B cell (primary cell): ENCODE measurements at regions not wholly inside any gene's neighbourhood (a gene's known extent, or its start where the extent isn't known, plus 50 kb on each side); places are given as distances from the start of the nearest gene placed in this dataset.

Source experiments
- ATAC-seq: fragments of 200-7000 bp; cut with Tn5 transposase; one replicate; pipeline ENCODE4 v1.10.0; 2021; ENCODE audit warnings: low read depth, mild to moderate bottlenecking, moderate number of reproducible peaks, moderate library complexity
- CTCF ChIA-PET: fragments of 350-600 bp; sonication (Branson Sonifier 250); formaldehyde crosslinking; loops from one replicate; lab custom pipeline; 2021; ENCODE audit warnings: antibody characterized with exemption, inconsistent platforms; lab: Charles Lee
- POLR2A ChIA-PET: fragments of 350-600 bp; sonication (Branson Sonifier 250); formaldehyde crosslinking; loops from one replicate; lab custom pipeline; 2021; ENCODE audit warnings: antibody characterized with exemption; lab: Charles Lee
- DNase-seq: peaks from one replicate; pipeline ENCODE4 v3.0.0; 2013
- H2AFZ ChIP-seq: 2 replicates; pipeline ENCODE4 v1.6.1; 2012; ENCODE audit warnings: mild to moderate bottlenecking, low read depth, low read length; ENCODE audit not compliant: insufficient read depth, poor library complexity, severe bottlenecking
- H3K27ac ChIP-seq, 2 donors: 1 replicate in 1 of 2; 2 replicates in 1 of 2; pipeline ENCODE4 v1.5.1; 2012 to 2013; ENCODE audit warnings: low read length in 2 of 2, mild to moderate bottlenecking in 2 of 2, moderate library complexity in 1 of 2
- H3K27me3 ChIP-seq, 4 experiments: fragments of 200-600 bp in 1 of 4; sonication (generic) in 1 of 4; replicated peaks in 1 of 4; 1 replicate in 2 of 4; 2 replicates in 2 of 4; pipeline versions ENCODE4 v1.6.1 to v1.7.0; 2013 to 2016; ENCODE audit warnings: low read length in 3 of 4, mild to moderate bottlenecking in 2 of 4, mixed read lengths in 1 of 4, moderate library complexity in 1 of 4; ENCODE audit not compliant: insufficient read depth in 4 of 4, control insufficient read depth in 3 of 4; ENCODE audit errors: control extremely low read depth in 1 of 4
- H3K36me3 ChIP-seq, 2 experiments: replicated peaks in 1 of 2; 1 replicate in 1 of 2; 2 replicates in 1 of 2; pipeline versions ENCODE4 v1.6.1 to v1.7.1; 2013; ENCODE audit warnings: low read length in 1 of 2; ENCODE audit not compliant: insufficient read depth in 2 of 2, control insufficient read depth in 1 of 2; ENCODE audit errors: control extremely low read depth in 1 of 2, extremely low read depth in 1 of 2
- H3K4me1 ChIP-seq, 2 donors: fragments of 200-600 bp in 1 of 2; sonication (generic) in 1 of 2; 1 replicate in 1 of 2; 2 replicates in 1 of 2; pipeline versions ENCODE4 v1.5.1 to v1.6.1; 2013 to 2017; ENCODE audit warnings: low read length in 2 of 2; ENCODE audit not compliant: control insufficient read depth in 2 of 2, insufficient read depth in 2 of 2
- H3K4me2 ChIP-seq: replicated peaks from 2 replicates; pipeline ENCODE3; 2012; ENCODE audit warnings: mild to moderate bottlenecking, low read depth, low read length; ENCODE audit not compliant: poor library complexity, severe bottlenecking
- H3K4me3 ChIP-seq, 5 experiments: fragments of 200-600 bp in 1 of 5; sonication (generic) in 1 of 5; 1 replicate in 3 of 5; 2 replicates in 2 of 5; pipeline versions ENCODE4 v1.5.1 to v1.7.0; 2011 to 2016; ENCODE audit warnings: low read length in 4 of 5, mild to moderate bottlenecking in 4 of 5, low read depth in 2 of 5, control low read depth in 1 of 5, moderate library complexity in 1 of 5; ENCODE audit not compliant: insufficient read depth in 1 of 5; ENCODE audit errors: control extremely low read depth in 1 of 5, extremely low read depth in 1 of 5
- H3K79me2 ChIP-seq: fragments of 200-600 bp; sonication (generic); one replicate; pipeline ENCODE4 v1.6.0; 2016; ENCODE audit warnings: low read length; ENCODE audit not compliant: control insufficient read depth, insufficient read depth
- H3K9ac ChIP-seq: fragments of 200-600 bp; sonication (generic); 2 replicates; pipeline ENCODE4 v1.6.1; 2017; ENCODE audit warnings: mild to moderate bottlenecking, low read length, moderate library complexity
- H3K9me3 ChIP-seq, 3 donors: one replicate each; pipeline versions ENCODE4 v1.6.1 to v1.7.1; 2013; ENCODE audit warnings: low read length in 2 of 3; ENCODE audit not compliant: control insufficient read depth in 2 of 3, insufficient read depth in 1 of 3; ENCODE audit errors: control extremely low read depth in 1 of 3
- H4K20me1 ChIP-seq: 2 replicates; pipeline ENCODE4 v1.6.0; 2012; ENCODE audit warnings: mild to moderate bottlenecking, low read length; ENCODE audit not compliant: insufficient read depth, control insufficient read depth, poor library complexity, severe bottlenecking
- H3K27ac Mint-ChIP-seq: one replicate; pipeline ENCODE4 v1.8.0; 2021; ENCODE audit warnings: mixed read lengths
- H3K27me3 Mint-ChIP-seq: one replicate; pipeline ENCODE4 v1.8.0; 2021; ENCODE audit warnings: mixed read lengths
- H3K4me1 Mint-ChIP-seq: one replicate; pipeline ENCODE4 v1.8.0; 2021; ENCODE audit warnings: mixed read lengths
- H3K4me3 Mint-ChIP-seq: one replicate; pipeline ENCODE4 v1.8.0; 2021; ENCODE audit warnings: mixed read lengths
- H3K9me3 Mint-ChIP-seq: one replicate; pipeline ENCODE4 v1.8.0; 2022; ENCODE audit warnings: mixed read lengths; ENCODE audit not compliant: insufficient read depth
- EZH2 ChIP-seq: IDR thresholded peaks from 2 replicates; pipeline ENCODE4 v1.6.1; 2012; ENCODE audit warnings: borderline replicate concordance, low read depth, mild to moderate bottlenecking, moderate library complexity, low read length; ENCODE audit not compliant: insufficient read depth, poor library complexity, severe bottlenecking
- WGBS: methylation state at CpG from one replicate; pipeline ENCODE4 v1.1.5; 2013; ENCODE audit warnings: missing lambda C conversion rate; ENCODE audit not compliant: insufficient coverage; 5-methylcytosine and 5-hydroxymethylcytosine counted together
- intact Hi-C: fragments of 100-400 bp; cut with micrococcal nuclease; formaldehyde crosslinking; loops from one replicate; pipeline ENCODE4 v1.10.0; 2022
- TF ChIP-seq, protein P1 (sequence below): fragments of 200-600 bp; IDR thresholded peaks from one replicate; pipeline ENCODE4 v1.8.0; 2022; ENCODE audit warnings: antibody characterized with exemption, mild to moderate bottlenecking

DNA sequence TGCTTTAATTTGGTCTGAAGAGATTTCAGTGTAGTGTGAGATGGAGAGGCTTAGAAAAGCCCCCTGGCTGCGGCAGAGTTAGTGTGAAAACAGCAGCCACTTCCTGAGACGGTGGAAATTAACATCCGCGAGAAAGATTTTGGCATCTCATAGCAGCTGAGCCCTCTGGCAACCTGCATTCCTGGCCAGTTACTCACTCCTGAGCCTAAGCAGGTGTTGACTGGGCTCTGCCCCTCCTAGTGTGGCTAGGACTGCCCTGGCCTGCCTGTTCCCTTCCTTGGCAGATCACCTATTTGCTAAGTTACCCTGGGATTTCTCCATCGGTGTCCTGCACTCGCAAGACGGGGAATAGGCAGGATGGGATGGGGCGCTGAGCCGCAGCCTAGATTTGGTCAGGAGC lies 57.6 kb upstream of the LMTK2 start:
- no peak for DNase-seq

DNA sequence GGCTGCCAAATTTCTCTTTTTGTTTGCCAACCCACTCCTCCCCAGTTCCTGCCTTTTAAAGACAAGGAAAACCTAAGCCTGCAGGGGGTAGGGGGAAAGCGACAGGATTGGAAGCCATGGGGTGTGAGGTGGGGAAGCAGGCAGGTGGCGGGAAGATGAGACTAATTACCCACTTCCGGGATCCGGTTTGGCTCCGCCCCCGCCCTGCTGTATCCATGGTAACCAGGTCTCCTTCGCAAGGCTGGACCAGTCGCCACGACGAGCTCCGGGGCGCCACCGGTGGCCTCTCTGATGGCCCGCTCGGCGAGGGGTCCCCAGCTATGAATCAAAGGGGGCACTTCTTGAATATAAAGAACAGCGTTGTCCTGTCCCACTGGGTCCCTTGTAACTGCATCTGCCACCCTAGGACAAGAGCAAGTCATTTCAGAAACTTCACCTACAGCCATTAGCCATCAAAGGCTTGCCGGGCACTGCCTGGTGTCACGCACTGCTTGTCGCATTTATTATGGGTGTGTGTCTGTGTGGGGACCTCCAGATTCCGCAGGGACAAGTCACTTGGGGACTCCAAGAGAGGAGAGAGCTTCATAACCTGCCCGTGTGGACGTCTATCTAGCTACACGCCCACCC lies 55.4 kb upstream of the LMTK2 start:
- Mint-ChIP-seq H3K4me1 (peaks cover 4% of the 10 kb centered on the region), H3K27ac (no peak overlapping the region), H3K9me3 (no peaks in the 10 kb centered on the region), H3K4me3 (no peak overlapping the region), H3K27me3 (peaks cover 20% of the 10 kb centered on the region)
- H3K36me3 ChIP-seq = no peaks in the 10 kb centered on the region
- H3K27me3 ChIP-seq = peaks cover 0 to 9% (median 0%) of the 10 kb centered on the region in 4 experiments
- TF ChIP-seq EZH2 = no peak
- TF ChIP-seq, protein P1, sequence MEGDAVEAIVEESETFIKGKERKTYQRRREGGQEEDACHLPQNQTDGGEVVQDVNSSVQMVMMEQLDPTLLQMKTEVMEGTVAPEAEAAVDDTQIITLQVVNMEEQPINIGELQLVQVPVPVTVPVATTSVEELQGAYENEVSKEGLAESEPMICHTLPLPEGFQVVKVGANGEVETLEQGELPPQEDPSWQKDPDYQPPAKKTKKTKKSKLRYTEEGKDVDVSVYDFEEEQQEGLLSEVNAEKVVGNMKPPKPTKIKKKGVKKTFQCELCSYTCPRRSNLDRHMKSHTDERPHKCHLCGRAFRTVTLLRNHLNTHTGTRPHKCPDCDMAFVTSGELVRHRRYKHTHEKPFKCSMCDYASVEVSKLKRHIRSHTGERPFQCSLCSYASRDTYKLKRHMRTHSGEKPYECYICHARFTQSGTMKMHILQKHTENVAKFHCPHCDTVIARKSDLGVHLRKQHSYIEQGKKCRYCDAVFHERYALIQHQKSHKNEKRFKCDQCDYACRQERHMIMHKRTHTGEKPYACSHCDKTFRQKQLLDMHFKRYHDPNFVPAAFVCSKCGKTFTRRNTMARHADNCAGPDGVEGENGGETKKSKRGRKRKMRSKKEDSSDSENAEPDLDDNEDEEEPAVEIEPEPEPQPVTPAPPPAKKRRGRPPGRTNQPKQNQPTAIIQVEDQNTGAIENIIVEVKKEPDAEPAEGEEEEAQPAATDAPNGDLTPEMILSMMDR = no peak
- POLR2A ChIA-PET = no interaction called here
- H3K9ac ChIP-seq = no peak overlapping the region
- peak overlapping the region; percentile 16 for H2AFZ ChIP-seq
- no peak overlapping the region for H3K27ac ChIP-seq
- intact Hi-C loops = no loop called here
- CTCF ChIA-PET = no interaction called here
- ATAC-seq (no peak), DNase-seq (peak; percentile 24)
- H3K4me2 ChIP-seq = peak overlapping the region; percentile 34
- H4K20me1 ChIP-seq = no peaks in the 10 kb centered on the region
- H3K4me1 ChIP-seq = peaks cover 3 to 5% of the 10 kb centered on the region in 2 donors
- H3K9me3 ChIP-seq = no peaks in the 10 kb centered on the region
- H3K79me2 ChIP-seq = no peaks in the 10 kb centered on the region
- WGBS = 19% methylated on average over 19 of the region's 24 CpGs
- H3K4me3 ChIP-seq = no peak overlapping the region

More for the DNA sequence above, 57.6 kb upstream of the LMTK2 start:
- Histone ChIP-seq H3K36me3 (no peaks in the 10 kb centered on the region), H3K27ac (no peak overlapping the region), H3K9me3 (no peaks in the 10 kb centered on the region), H3K9ac (no peak overlapping the region), H3K4me1 (peaks cover 3 to 5% of the 10 kb centered on the region in 2 donors), H2AFZ (no peak overlapping the region), H3K79me2 (no peaks in the 10 kb centered on the region), H3K4me2 (no peak overlapping the region), H3K4me3 (no peak overlapping the region), H3K27me3 (peaks cover 0 to 9% (median 0%) of the 10 kb centered on the region in 4 experiments), H4K20me1 (no peaks in the 10 kb centered on the region)
- TF ChIP-seq, protein P1 = no peak
- TF ChIP-seq EZH2 = no peak
- Mint-ChIP-seq H3K27me3 (peaks cover 16% of the 10 kb centered on the region), H3K4me1 (peaks cover 4% of the 10 kb centered on the region), H3K9me3 (no peaks in the 10 kb centered on the region), H3K4me3 (no peak overlapping the region), H3K27ac (no peak overlapping the region)
- intact Hi-C loops = no loop called here
- ChIA-PET POLR2A (no interaction called here), CTCF (no interaction called here)
- no peak for ATAC-seq
- WGBS = 86% methylated on average over 9 of the region's 9 CpGs
